Spleen (tissue), 7 donors: ENCODE measurements at regions not wholly inside any gene's neighbourhood (a gene's known extent, or its start where the extent isn't known, plus 50 kb on each side); places are given as distances from the start of the nearest gene placed in this dataset.

Experiments
- POLR2A ChIP-seq, 3 donors: fragments of 450-650 bp; IDR thresholded peaks; one replicate each; pipeline ENCODE4 v1.5.1; 2017; ENCODE audit warnings: antibody characterized with exemption in 3 of 3, mild to moderate bottlenecking in 1 of 3
- POLR2AphosphoS5 ChIP-seq, 3 donors: sonication (generic); formaldehyde crosslinking; IDR thresholded peaks; one replicate each; pipeline ENCODE4 v1.5.1; 2017; ENCODE audit warnings: antibody characterized with exemption in 3 of 3
- TF ChIP-seq, protein P1 (sequence below), 11 experiments: fragments of 200-600 bp in 7 of 11; fragments of 450-650 bp in 4 of 11; sonication (generic) in 4 of 11; IDR thresholded peaks in 8 of 11; conservative IDR thresholded peaks in 3 of 11; 1 replicate in 7 of 11; 2 replicates in 4 of 11; pipeline versions ENCODE4 v1.4.0 to v1.8.0; 2016 to 2021; ENCODE audit warnings: antibody characterized with exemption in 11 of 11, inconsistent platforms in 4 of 11, mild to moderate bottlenecking in 1 of 11
- donor health status: DM: no; HTN: no; CAD: no; lungs with moderate emphysema.
- donor health status: DM: no; HTN: no; CAD: no.
- donor health status: DM: no; HTN: no; CAD: no.

DNA sequence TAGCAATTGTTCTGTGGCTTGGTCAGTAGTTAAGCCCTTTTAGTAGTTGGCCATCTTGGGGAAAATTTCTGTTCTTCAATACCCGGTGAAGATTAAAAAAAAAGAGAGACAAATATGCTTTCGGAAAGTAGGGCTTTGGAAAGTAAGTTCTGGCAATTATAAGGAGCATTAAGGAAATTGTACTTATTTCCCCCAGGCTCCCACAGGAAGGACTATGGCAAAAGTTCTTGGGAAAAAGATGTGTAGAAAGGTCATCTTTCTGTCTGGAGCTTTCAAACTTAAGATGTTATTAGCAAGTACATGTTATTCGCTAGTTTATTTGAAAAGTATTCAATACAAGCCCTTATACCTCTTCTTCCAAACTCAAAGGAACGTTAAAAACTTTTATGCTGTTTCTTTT is 144.5 kb downstream of the MTX2 start:
- no peak for TF ChIP-seq POLR2AphosphoS5 (IDR thresholded peaks at IDR 0.05)
- TF ChIP-seq, protein P1, sequence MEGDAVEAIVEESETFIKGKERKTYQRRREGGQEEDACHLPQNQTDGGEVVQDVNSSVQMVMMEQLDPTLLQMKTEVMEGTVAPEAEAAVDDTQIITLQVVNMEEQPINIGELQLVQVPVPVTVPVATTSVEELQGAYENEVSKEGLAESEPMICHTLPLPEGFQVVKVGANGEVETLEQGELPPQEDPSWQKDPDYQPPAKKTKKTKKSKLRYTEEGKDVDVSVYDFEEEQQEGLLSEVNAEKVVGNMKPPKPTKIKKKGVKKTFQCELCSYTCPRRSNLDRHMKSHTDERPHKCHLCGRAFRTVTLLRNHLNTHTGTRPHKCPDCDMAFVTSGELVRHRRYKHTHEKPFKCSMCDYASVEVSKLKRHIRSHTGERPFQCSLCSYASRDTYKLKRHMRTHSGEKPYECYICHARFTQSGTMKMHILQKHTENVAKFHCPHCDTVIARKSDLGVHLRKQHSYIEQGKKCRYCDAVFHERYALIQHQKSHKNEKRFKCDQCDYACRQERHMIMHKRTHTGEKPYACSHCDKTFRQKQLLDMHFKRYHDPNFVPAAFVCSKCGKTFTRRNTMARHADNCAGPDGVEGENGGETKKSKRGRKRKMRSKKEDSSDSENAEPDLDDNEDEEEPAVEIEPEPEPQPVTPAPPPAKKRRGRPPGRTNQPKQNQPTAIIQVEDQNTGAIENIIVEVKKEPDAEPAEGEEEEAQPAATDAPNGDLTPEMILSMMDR (IDR thresholded peaks at IDR 0.05 in 8 of 11, conservative IDR thresholded peaks at IDR 0.05 in 3 of 11): no peak
- no peak for TF ChIP-seq POLR2A (IDR thresholded peaks at IDR 0.05)
